GM12864 (cell line): ENCODE measurements at regions not wholly inside any gene's neighbourhood (a gene's known extent, or its start where the extent isn't known, plus 50 kb on each side); places are given as distances from the start of the nearest gene placed in this dataset.
"Not testable (repeated sequence)": the region's sequence is repeated elsewhere in the genome, so short reads cannot be mapped to it uniquely, and the experiment has no call there.

ENCODE experiments used
- DNase-seq: peaks from one replicate; pipeline ENCODE4 v3.0.0-alpha.2; 2011; ENCODE audit warnings: low read depth
- H3K4me3 ChIP-seq: 2 replicates; pipeline ENCODE4 v1.5.1; 2011; ENCODE audit warnings: mild to moderate bottlenecking, low read depth, low read length, control low read depth
- TF ChIP-seq, protein P1 (sequence below): IDR thresholded peaks from 2 replicates; pipeline ENCODE4 v1.5.1; 2011; ENCODE audit warnings: low read depth, mild to moderate bottlenecking, moderate library complexity, low read length, control low read depth, inconsistent platforms; ENCODE audit errors: missing control alignments

DNA sequence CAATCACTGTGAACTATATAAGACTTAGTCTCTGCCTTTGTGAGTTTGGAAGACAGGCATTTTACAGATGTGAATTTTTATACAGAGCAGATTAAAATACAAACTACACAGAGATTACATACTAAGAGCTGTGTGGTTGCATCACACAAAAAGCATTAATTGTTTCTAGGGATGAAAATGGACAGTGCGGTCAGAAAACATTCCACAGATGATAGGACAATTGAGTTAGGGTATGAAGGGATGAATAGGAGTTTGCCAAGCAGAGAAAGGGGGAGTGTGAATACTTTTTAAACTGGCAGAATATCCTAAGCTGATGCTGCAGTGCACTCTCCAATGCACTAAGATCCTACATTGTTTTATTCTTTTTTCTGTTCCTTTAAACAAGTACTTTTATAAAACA lies 345.8 kb downstream of the VRK1 start:
- no peak for DNase-seq
- TF ChIP-seq, protein P1, sequence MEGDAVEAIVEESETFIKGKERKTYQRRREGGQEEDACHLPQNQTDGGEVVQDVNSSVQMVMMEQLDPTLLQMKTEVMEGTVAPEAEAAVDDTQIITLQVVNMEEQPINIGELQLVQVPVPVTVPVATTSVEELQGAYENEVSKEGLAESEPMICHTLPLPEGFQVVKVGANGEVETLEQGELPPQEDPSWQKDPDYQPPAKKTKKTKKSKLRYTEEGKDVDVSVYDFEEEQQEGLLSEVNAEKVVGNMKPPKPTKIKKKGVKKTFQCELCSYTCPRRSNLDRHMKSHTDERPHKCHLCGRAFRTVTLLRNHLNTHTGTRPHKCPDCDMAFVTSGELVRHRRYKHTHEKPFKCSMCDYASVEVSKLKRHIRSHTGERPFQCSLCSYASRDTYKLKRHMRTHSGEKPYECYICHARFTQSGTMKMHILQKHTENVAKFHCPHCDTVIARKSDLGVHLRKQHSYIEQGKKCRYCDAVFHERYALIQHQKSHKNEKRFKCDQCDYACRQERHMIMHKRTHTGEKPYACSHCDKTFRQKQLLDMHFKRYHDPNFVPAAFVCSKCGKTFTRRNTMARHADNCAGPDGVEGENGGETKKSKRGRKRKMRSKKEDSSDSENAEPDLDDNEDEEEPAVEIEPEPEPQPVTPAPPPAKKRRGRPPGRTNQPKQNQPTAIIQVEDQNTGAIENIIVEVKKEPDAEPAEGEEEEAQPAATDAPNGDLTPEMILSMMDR = no peak
- no peak overlapping the region for H3K4me3 ChIP-seq

DNA sequence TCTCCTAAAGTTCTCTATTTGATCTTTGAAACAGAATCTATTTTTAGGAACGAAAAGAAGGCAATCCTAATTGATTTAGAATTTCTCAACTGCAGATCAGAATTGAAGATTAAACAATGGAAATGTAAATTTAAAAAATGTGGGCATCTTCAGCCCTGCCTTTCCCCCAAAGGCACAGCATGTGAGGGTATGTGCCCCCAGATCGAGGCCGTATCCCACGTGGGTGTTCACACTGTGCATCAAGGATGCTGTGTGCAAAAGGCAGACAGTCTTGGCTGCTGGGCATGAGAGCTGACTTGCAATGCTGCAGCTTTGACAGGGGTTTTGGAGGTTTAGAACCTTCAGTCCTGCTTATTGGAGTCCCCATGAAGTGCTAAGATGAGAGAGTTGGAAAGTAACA lies 346.3 kb downstream of the VRK1 start:
- TF ChIP-seq, protein P1 = no peak
- no peak for DNase-seq
- H3K4me3 ChIP-seq = no peak overlapping the region

DNA sequence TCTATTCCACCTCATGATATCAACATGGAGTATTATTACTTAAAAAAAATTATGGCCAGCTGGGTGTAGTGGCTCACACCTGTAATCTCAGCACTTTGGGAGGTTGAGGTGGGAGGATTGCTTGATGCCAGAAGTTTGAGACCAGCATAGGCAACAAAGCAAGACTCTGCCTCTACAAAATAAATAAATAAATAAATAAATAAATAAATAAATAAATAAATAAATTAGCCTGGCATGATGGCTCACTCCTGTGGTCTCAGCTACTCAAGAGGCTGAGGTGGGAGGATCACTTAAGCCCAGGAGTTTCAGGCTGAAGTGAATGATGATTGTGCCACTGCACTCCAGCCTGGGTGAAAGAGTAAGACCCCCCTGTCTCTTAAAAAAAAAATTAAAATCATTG lies 350.8 kb downstream of the VRK1 start:
- H3K4me3 ChIP-seq, DNase-seq: not testable (repeated sequence)

DNA sequence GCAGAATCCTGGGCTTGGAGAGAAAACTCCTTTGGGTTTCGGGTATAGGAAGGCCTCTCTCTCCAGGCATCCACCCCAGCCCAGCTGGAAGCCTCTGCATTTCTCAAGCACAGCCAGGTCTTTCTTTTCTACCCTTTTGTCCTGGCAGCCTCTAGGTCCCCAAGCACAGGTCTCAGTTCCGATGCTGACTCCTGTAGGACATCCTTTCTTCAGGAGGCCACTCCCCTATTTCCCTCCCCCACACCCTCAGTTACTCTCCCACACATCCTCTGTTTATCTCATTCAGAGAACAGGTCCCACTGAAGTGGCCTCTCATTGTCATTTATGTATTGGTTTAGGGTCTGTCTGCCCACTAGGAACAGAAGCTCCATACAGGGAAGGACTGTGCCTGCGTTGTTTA lies 352.6 kb downstream of the VRK1 start:
- DNase-seq = no peak
- H3K4me3 ChIP-seq = no peak overlapping the region
- TF ChIP-seq, protein P1 = no peak

DNA sequence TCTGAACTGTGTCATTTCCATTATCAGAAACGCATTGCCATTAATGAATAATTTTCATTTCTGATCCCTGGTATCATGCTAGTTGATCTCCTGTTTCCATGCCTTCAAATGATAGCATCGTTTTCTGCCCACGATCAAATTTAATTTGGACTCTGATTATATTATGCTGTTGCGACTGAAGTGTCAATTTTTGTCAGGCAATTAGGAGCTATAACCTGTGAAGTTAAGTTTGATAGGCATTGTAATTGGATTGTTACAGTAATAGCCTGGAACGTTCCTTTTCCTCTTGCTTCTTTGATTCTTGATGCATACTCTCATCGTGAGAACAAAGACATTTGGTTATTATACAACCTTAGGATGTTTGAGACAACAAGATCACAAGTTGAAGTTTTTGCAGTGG lies 356.3 kb downstream of the VRK1 start:
- no peak overlapping the region for H3K4me3 ChIP-seq
- TF ChIP-seq, protein P1 = no peak
- DNase-seq = no peak

DNA sequence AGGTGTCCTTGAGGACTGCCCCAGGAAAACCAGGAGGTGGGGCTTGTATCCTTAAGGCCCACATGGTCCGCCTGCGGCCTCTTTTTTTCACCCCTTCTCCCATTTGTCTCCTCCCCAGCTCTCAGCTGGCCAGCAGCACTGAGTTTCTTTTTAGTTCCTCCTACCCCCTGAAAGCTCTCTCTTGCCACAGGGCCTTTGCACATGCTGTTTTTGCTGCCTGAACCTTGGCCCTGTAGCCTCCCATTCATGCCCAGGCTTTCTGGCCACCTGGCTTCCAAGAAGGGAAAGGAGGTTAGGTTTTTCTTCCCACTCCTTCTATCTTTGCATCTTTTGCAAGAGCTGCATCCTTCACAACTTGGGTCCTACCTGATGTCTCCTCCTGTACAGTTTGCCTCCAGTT lies 358.1 kb downstream of the VRK1 start:
- H3K4me3 ChIP-seq = no peak overlapping the region
- TF ChIP-seq, protein P1 = no peak
- DNase-seq = no peak

DNA sequence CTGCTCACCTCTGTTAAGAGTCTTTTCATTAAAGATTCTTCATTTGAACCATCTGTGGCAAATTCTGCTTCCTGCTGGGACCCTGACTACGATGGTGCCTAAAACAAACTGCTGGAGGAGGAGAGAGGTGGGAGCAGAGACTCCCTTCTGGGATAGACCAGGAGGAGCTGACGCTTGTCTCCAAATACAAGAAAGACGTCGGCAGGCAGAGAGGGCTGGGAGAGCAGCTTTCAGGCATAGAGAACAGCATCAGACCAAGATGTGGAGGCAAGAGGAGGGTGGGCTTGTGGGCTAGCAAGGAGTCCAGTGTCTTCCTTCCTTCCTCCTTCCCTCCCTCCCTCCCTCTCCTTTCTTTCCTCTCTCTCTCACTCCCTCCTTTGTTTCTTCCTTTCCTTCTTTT lies 358.6 kb downstream of the VRK1 start:
- DNase-seq = no peak
- H3K4me3 ChIP-seq = no peak overlapping the region
- TF ChIP-seq, protein P1 = no peak

DNA sequence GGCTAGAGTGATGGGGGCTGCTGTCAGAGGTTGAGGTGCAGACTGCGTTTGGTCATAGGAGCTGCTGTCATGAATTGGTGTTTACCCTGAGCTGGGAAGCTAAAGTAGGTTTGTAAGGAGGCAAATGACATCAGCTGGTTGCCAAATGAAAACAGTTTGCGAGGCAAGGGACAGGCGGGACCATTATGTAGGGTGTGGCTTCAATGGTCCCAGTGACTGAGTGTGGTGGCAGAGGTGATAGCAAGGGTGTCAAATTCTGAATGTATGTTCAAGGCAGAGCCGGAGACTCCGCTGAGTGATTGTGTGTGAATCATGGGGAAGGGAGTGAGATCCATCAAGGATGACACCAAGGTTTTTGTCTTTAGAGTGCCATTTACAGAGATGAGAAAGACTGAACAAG lies 359.5 kb downstream of the VRK1 start:
- H3K4me3 ChIP-seq = no peak overlapping the region
- no peak for DNase-seq
- TF ChIP-seq, protein P1 = no peak
